HAP-1 (cell line): ENCODE measurements at regions not wholly inside any gene's neighbourhood (a gene's known extent, or its start where the extent isn't known, plus 50 kb on each side); places are given as distances from the start of the nearest gene placed in this dataset.

Source experiments
- DNase-seq, 2 experiments: peaks; one replicate each; pipeline ENCODE4 v3.0.0-alpha.2; 2016 to 2020; ENCODE audit warnings: low spot score in 2 of 2
- H3K27me3 ChIP-seq: fragments of 250-450 bp; sonication (Bioruptor Pico); 2 replicates; pipeline ENCODE4 v1.5.1; 2020; ENCODE audit warnings: low read depth, mild to moderate bottlenecking, moderate library complexity
- H3K36me3 ChIP-seq: fragments of 250-450 bp; sonication (Bioruptor Pico); replicated peaks from 2 replicates; pipeline ENCODE4 v1.5.1; 2020; ENCODE audit warnings: mild to moderate bottlenecking
- H3K4me1 ChIP-seq: fragments of 250-450 bp; sonication (Bioruptor Pico); 2 replicates; pipeline ENCODE4 v1.5.1; 2020; ENCODE audit warnings: mild to moderate bottlenecking
- H3K4me3 ChIP-seq: fragments of 250-450 bp; sonication (Bioruptor Pico); 2 replicates; pipeline ENCODE4 v1.5.1; 2020; ENCODE audit warnings: mild to moderate bottlenecking, moderate library complexity
- H3K9me3 ChIP-seq: fragments of 250-450 bp; sonication (Bioruptor Pico); 2 replicates; pipeline ENCODE4 v1.5.1; 2020; ENCODE audit warnings: mild to moderate bottlenecking, moderate library complexity
- in situ Hi-C: fragments of 300-500 bp; cut with MboI; formaldehyde crosslinking; loops from 3 replicates; pipeline ENCODE4 v1.14.3; 2020; ENCODE audit warnings: low sequenced_read_pairs, inconsistent platforms, mixed read lengths

DNA sequence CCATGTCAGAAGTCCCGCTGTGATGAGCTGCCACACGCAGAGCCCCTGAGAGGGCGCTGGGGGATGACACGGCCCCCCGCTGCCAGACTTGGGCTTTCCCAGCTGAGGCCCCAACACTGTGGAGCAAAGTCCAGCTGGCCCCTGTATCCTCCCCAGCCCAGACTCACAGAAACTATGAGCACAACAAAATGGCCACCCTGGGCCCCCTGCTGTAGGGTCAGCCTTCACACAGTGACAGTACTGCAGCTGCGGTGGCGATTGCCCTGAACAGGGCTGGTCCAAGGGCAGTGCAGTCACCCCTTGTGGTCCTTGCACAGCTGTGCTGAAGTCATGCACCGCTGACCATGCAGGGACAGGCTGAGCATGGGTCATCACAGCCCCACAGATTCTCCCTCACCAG is 78.2 kb upstream of the CST7 start:
- Histone ChIP-seq H3K4me3 (no peak overlapping the region), H3K27me3 (no peaks in the 10 kb centered on the region), H3K9me3 (no peaks in the 10 kb centered on the region), H3K36me3 (no peaks in the 10 kb centered on the region), H3K4me1 (no peaks in the 10 kb centered on the region)
- in situ Hi-C loops = no loop called here
- no peak for DNase-seq

DNA sequence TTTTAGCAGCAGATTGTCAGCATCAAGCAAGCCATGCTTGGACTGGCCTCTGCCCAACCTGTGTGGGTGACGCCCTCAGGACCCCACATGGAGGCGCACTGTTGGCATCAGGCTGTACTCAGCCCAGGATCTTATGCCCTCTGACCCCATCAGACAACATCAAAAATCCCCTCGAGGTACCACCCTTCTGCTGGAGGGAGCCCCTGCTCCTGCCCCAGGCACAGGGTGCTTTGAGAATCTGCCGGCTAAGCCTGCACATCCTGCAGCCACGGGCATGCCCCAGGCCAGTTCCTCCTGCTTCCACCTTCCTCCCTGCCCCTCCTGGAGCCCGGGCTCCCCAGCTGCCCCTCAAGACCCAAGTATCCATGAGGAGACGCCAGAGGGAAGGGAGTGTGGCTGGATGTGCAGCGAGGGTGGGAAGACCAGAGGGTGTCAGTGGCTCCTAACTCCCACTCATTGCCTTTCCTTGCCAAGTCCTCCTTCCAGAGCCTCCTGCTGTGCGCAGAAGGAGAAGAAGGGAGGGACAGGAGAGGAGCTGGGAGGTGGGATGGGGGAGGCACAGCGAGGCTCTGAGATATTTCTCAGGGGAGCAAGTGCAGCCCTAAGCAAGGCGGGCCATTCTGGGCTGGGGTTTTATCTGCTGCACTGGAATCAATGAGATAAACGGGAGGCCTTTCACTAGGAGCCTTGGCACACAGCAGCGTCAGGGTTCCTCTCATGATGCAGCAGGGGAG is 77.4 kb upstream of the CST7 start:
- DNase-seq = no peak
- Histone ChIP-seq H3K27me3 (no peaks in the 10 kb centered on the region), H3K36me3 (no peaks in the 10 kb centered on the region), H3K4me3 (no peak overlapping the region), H3K9me3 (no peaks in the 10 kb centered on the region), H3K4me1 (no peaks in the 10 kb centered on the region)
- in situ Hi-C loops = no loop called here

DNA sequence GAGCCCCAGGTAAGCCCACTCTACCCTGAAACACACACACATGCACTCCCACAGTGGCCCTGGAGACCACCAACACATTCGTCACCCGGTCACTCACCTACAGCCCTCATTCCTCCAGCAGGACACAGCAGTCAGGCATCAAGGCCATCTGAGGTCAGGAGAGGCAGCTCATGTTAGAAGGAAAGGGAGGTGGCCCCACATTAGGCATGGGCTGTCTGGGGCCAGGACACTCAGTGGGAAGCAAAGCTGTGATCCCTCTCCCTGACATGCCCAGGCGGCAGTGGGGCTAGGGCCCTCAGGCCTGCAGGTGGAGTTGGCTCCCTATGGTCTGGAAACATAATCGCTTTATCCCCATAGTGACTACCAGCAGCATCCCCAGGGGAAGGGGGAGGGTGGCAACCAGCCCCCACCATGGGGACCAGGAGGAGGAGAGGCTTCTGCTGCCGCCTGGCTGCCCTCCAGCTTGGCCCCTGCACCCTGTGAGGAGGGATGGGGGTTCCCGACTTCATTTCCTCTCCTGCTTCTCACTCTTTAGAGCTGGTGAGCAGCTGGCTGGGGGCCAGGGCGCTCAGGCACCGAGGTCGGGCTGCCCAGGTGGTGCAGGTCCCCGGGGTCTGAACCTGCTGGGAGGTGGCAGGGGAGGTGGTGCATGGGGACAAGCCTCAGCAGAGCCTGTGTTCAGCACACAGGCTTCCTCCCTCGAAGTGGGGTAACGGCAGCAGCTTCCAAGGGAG is 76.6 kb upstream of the CST7 start:
- Histone ChIP-seq H3K9me3 (no peaks in the 10 kb centered on the region), H3K4me1 (no peaks in the 10 kb centered on the region), H3K27me3 (no peaks in the 10 kb centered on the region), H3K4me3 (no peak overlapping the region), H3K36me3 (no peaks in the 10 kb centered on the region)
- in situ Hi-C loops = no loop called here
- no peak for DNase-seq

DNA sequence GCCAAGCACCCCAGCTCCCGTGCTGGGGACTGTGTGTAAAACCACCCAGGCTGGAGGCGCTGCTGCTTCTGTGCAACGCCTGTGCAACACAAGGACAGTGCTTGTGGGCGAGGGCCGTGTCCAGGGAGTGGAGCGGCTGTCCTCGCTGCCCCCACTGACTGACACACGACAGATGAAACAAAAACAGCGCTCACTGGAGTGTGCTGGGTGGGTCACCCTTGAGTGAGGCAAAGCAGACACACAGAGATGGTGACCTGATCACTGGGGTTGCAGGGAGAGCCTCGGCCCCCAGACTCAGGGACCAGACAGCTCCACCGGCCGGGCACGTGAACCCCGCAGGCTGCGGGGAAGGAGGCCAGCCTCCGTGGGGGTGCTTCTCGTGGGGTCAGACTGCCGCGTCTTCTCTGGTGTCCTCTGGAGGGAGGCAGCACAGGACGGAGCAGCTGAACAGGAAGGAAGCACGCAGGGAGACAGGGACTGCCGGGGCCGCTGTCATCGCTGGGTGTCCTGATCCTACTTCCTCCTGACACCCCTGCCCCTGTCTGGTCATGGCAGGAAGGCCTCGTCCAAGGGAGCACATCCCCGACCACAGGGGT is 75.9 kb upstream of the CST7 start:
- no peaks in the 10 kb centered on the region for H3K4me1 ChIP-seq
- no peak for DNase-seq
- no peaks in the 10 kb centered on the region for H3K36me3 ChIP-seq
- H3K9me3 ChIP-seq = no peaks in the 10 kb centered on the region
- in situ Hi-C loops = no loop called here
- H3K27me3 ChIP-seq = no peaks in the 10 kb centered on the region
- H3K4me3 ChIP-seq = no peak overlapping the region

DNA sequence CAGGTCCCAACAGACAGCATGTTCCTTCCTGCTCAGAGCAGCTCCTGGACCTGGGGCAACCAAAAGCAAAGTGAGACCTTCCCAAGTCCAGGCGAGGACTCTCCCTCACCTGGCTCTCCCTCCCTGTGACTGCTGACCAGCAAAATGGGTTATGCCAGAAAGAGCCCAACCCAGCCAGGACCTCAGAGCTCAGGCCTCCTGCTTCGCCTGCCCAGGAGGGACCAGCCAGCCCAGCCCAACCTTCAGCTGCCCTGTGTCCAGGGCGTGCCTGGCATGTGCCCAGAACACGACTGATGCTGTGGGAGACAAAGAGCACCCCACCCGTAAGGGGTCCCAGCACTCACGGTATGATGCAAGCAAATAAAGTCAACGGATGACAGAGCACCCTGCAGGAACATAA is 74.0 kb upstream of the CST7 start:
- DNase-seq = no peak
- H3K27me3 ChIP-seq = no peaks in the 10 kb centered on the region

DNA sequence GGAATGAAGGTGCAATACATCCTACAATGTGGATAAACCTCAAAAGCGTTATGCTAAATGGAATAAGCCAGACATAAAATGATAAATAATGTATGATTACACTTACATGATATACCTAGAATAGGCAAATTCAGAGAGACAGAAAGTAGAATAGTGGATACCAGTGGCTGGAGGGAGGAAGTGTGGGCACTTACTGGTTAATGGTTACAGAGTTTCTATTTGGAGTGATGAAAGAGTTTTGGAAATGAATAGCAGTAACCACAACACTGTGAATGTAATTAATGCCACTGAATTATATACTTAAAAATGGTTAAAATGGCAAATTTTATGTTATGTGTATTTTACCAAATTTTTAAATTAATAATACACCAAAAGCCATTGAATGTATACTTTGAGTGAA is 71.4 kb upstream of the CST7 start:
- Histone ChIP-seq H3K4me1 (peaks cover 2% of the 10 kb centered on the region; the same call in 1 of the 2 replicates), H3K4me3 (no peak overlapping the region), H3K27me3 (no peaks in the 10 kb centered on the region), H3K9me3 (no peaks in the 10 kb centered on the region), H3K36me3 (no peaks in the 10 kb centered on the region)
- in situ Hi-C loops = no loop called here
- no peak for DNase-seq

More for the DNA sequence above, 74.0 kb upstream of the CST7 start:
- no peaks in the 10 kb centered on the region for H3K36me3 ChIP-seq
- in situ Hi-C loops = no loop called here
- H3K4me1 ChIP-seq = no peaks in the 10 kb centered on the region
- H3K9me3 ChIP-seq = no peaks in the 10 kb centered on the region
- no peak overlapping the region for H3K4me3 ChIP-seq

DNA sequence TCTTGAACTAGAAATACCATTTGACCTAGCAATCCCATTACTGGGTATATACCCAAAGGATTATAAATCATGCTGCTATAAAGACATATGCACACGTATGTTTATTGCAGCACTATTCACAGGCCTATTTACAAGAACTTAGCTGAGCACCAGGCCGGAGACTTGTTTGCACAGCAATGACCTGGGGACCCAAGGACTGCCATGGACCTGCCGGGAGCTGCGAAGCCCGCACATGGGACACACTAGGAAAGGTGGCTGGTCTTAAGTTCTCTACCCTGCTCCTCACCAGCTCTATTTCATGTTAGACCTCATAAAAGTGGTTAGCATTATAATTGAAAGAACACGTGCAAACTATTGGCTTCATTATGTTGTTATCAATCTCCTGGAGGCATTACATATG is 70.4 kb upstream of the CST7 start:
- DNase-seq = no peak
- in situ Hi-C loops = no loop called here

DNA sequence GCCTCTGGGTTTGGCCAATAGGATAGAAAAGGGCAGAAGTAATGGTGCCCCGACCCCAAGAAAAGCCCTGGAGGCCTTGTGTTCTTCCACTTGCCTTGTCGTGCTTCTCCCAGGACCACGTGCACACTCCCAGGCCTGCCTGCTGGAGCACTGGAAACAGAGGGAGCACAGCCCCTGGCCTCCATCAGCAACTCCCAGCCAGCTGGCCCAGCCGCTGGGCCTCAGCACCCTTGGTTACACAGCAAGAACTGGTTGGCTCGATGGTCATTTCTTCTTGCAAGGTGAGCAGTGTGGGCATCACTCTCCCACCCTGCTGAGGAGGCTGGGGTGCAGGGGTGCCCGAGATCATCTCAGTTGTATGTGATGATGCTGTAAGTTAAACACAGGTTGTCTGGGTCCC is 69.2 kb upstream of the CST7 start:
- DNase-seq = no peak
- no peak overlapping the region for H3K4me3 ChIP-seq
- no peaks in the 10 kb centered on the region for H3K27me3 ChIP-seq
- in situ Hi-C loops = no loop called here
- no peaks in the 10 kb centered on the region for H3K9me3 ChIP-seq
- H3K4me1 ChIP-seq = peaks cover 2% of the 10 kb centered on the region; the same call in 1 of the 2 replicates
- H3K36me3 ChIP-seq = no peaks in the 10 kb centered on the region

More for the DNA sequence above, 70.4 kb upstream of the CST7 start:
- Histone ChIP-seq H3K36me3 (no peaks in the 10 kb centered on the region), H3K4me1 (peaks cover 2% of the 10 kb centered on the region; the same call in 1 of the 2 replicates), H3K27me3 (no peaks in the 10 kb centered on the region), H3K9me3 (no peaks in the 10 kb centered on the region), H3K4me3 (no peak overlapping the region)

DNA sequence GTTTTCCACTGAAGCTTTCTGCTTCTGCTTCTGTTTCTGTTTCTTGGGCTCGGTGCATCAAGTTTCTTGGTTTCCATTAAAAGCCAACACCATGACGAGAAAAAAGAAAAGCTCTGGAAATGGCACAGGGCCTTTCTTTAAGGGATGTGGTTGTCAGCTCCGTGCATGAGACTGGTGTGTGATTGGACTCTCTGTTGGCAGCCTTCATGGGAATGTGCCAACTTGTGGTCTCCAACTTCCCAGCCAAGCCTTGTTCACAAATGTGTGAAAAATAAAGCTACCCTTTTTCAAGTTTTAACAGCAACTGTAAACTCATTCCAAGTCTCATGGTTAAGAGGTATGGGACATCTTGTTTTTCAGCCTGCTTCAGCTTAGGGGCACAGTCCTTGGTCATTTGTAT is 68.7 kb upstream of the CST7 start:
- Histone ChIP-seq H3K36me3 (no peaks in the 10 kb centered on the region), H3K27me3 (no peaks in the 10 kb centered on the region), H3K4me3 (no peak overlapping the region), H3K4me1 (peaks cover 2% of the 10 kb centered on the region; the same call in 1 of the 2 replicates), H3K9me3 (no peaks in the 10 kb centered on the region)
- in situ Hi-C loops = no loop called here
- DNase-seq = no peak

DNA sequence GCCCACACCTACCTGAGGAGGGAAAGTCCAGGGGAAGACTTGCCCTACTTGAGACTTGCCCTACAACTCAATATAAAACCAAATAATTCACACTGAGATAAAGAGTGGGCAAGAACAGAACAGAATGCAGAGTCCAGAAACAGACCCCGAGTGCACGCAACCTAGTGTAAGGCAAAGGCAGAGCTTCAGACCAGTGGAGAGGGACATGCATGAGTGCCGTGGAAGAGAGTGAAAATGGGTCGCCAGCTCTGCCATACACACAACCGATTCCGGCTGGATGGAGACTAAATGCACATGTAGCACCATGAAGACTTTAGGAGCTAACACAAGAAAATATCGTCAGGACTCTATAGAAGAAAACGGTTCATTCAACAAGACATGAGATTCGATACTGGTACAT is 58.8 kb upstream of the CST7 start:
- H3K36me3 ChIP-seq = no peaks in the 10 kb centered on the region
- H3K4me3 ChIP-seq = no peak overlapping the region
- in situ Hi-C loops = no loop called here
- H3K27me3 ChIP-seq = no peaks in the 10 kb centered on the region
- no peak for DNase-seq
- no peaks in the 10 kb centered on the region for H3K4me1 ChIP-seq
- H3K9me3 ChIP-seq = no peaks in the 10 kb centered on the region

DNA sequence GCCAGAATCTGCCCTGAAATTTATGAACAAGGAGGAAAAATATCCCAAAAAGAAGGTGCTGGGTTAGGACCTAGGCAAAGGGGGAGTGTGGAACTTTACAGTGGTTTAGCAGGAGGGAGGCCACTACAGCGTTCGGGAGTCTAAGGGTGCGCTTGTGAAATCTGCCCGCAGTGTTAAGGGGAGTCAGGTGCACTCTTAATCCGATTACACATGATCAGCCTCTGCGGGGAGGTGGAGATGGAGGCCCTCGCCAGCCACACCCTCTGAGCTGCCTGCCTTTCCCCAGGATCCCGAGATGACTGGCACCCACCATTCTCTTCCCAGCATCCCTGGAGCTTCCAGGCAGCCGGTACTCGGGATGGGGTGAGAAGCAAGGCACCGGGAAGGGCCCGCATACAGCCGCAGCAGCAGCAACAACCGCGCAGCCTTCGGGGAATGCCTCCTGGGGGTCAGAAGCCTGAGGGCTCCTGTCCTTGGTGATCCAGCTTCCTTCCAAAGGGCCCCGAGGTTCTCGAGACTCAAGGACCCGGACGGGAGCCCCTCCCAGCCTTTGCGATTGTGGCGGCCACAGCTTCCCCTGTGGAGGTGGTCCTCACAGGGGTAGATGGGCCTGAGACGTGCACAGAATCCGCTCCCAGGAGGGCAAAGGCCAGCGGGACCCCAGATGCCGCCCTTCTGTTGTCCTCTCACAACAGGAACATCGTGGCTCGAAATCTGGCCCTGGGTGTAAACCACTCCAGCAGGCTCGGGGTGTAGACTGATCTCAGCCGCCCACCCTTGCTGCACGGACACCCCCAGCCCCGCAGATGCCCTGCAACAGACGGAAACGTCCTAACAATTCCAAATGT is 57.3 kb upstream of the CST7 start:
- Histone ChIP-seq H3K4me3 (no peak overlapping the region), H3K9me3 (no peaks in the 10 kb centered on the region), H3K36me3 (no peaks in the 10 kb centered on the region), H3K4me1 (no peaks in the 10 kb centered on the region), H3K27me3 (no peaks in the 10 kb centered on the region)
- no peak for DNase-seq
- in situ Hi-C loops = no loop called here

DNA sequence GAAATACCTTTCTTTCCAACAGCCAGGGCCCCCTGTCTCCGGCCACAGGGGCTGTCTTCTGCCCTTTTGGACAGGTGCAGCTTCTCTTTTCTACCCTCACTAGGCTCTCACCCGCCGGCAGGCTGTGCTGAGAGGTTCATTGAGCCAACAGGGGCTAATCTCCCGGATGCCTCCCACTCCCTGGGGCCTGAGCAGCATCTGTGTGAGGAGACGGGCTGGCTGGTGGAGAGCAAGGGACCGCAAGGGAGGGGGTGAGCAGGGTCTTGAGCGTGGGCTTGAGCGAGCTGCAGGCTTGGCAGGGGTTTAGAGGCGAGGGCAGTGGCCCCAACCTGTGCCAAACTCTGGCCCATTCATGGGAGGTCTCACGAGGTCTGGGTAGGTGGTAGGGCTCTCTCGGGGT is 56.5 kb upstream of the CST7 start:
- H3K9me3 ChIP-seq = no peaks in the 10 kb centered on the region
- in situ Hi-C loops = no loop called here
- DNase-seq = no peak
- no peaks in the 10 kb centered on the region for H3K36me3 ChIP-seq
- no peak overlapping the region for H3K4me3 ChIP-seq
- H3K4me1 ChIP-seq = no peaks in the 10 kb centered on the region
- no peaks in the 10 kb centered on the region for H3K27me3 ChIP-seq

DNA sequence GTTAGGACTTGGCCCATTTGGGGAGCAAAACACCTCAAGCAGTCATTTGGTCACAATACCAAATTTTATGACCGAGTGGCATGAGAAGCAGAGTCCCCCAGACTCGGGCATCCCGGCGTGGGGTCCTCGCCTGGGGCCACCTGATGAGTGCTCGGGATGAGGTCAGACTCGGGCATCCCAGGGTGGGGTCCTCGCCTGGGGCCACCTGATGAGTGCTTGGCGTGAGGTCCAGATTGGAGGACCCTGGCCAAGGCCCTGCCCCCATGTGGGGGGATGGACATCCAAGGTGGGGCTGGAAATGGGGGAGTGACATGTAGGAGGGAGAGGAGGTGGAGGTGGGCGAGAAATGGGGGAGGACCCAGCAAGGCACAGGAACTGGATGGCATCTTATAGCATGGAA is 56.1 kb upstream of the CST7 start:
- H3K36me3 ChIP-seq = no peaks in the 10 kb centered on the region
- no peaks in the 10 kb centered on the region for H3K4me1 ChIP-seq
- no peak overlapping the region for H3K4me3 ChIP-seq
- H3K9me3 ChIP-seq = no peaks in the 10 kb centered on the region
- no peak for DNase-seq
- H3K27me3 ChIP-seq = no peaks in the 10 kb centered on the region
- in situ Hi-C loops = no loop called here
